Ureter (tissue), 1 donor: ENCODE measurements at regions not wholly inside any gene's neighbourhood (a gene's known extent, or its start where the extent isn't known, plus 50 kb on each side); places are given as distances from the start of the nearest gene placed in this dataset.
"Not testable (repeated sequence)": the region's sequence is repeated elsewhere in the genome, so short reads cannot be mapped to it uniquely, and the experiment has no call there.

Source experiments
- DNase-seq: peaks from one replicate; pipeline ENCODE4 v3.0.0-alpha.2; 2020; ENCODE audit warnings: low spot score
- donor health status: DM: yes; HTN: yes; CAD: no.

- DNase-seq = no peak
Measured at GRCh38 chr4:100633269-100633668, 115.4 kb upstream of the EMCN start.

DNA sequence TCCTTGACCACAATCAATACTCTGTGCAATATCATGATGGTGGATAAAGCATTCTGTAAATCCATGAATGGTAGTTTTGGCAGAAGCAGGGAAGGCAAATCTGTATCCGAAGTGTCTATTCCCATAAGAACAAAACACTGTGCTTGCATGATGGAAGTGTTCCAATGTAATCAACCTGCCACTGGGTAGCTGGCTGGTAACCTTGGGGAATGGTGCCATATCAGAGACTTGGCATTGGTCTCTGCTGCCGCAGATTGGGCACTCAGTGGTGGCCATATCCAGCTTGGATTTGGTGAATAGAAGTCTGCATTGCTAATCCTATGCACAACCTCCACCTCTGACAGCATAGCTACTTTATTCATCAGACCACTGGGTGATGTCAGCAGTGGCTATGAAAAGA is 114.3 kb upstream of the EMCN start:
- DNase-seq = no peak

- DNase-seq = no peak
Measured at GRCh38 chr4:100631281-100631968, 113.6 kb upstream of the EMCN start.

GRCh38 chr4:100630341-100630740 is 112.5 kb upstream of the EMCN start:
- no peak for DNase-seq

- no peak for DNase-seq
Measured at GRCh38 chr4:100609810-100610209, 92.0 kb upstream of the EMCN start.

DNA sequence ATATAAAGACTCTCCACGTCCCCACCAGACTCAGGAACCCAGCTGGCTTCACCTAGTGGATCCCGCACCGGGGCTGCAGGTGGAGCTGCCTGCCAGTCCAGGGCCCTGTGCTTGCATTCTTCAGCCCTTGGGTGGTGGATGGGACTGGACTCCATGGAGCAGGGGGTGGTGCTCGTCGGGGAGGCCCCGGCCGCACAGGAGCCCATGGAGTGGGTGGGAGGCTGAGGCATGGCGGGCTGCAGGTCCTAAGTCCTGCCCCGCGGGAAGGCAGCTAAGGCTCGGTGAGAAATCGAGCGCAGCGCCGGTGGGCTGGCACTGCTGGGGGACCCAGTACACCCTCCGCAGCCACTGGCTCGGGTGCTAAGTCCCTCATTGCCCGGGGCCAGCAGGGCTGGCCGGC is 90.8 kb upstream of the EMCN start:
- not testable (repeated sequence) for DNase-seq

- DNase-seq = no peak
Measured at GRCh38 chr4:100605144-100605543, 87.3 kb upstream of the EMCN start.

GRCh38 chr4:100593935-100594334 is 76.1 kb upstream of the EMCN start:
- no peak for DNase-seq

DNA sequence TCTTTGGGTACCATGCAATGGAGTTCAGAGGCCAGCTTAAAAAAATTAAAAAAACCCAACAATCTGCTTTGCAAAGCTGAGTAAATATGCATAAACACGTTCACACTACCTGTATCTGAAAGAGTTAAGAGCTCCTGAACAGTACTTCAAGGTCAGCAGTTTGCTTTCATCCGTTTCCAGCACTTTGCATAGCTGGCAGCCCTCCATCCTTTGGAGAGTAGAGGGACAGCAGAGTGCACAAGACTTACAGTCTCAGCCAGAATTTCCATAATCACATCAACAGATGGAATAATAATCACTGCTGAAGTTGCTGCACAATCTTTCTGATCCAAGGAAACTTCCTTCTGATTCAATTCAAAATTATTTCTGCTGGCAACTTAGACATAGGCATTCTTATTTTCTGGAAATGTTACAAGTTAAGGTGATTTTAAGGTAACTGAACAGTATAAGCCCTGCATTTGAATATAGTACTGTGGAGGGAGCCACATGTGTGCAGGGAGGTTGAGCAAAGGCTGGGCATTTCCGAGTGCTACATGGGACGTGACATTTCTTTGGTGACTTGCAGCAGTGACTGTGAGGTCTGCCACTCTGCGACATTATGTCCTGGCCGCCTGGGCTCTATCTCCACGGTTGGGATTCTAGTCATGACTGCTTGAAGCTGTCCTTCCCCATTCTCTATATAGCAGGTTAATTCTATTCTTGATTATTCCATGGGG is 73.5 kb upstream of the EMCN start:
- no peak for DNase-seq

- DNase-seq = no peak
Measured at GRCh38 chr4:100590325-100590724, 72.5 kb upstream of the EMCN start.

DNA sequence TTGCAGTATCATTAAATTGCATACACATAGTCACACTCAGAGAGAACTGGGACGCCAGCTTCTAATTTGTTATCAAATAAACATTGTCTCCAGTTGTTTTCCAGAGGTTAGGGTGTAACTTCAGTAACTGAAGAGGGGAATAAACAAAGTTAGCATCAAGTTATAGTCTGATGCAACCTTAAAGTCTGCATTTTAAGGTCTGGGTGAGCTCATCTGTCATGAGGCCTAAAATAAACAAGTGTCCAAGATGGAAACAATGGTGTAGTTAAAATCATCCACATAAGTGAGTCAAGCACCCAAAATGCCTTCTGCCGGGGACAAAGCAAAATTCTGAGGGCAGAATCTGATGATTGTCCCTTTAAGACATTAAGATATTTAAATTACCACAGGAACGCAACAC is 70.3 kb upstream of the EMCN start:
- no peak for DNase-seq

DNA sequence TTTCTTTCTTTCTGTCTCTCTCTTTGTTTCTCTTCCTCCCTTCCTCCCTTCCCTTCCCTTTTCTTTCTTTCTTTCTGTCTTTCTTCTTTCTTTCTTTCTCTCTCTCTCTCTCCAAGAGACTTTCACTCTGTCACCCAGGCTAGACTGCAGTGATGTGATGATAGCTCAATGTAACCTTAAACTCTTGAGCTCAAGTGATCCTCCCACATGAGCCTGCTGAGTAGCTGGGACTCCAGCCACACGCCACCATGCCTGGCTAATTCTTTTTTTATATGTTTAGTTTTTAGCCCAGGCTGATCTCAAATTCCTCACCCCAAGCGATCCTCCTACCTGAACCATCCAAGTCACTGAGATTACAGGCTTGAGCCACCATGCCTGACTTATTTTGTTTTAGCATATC is 64.3 kb upstream of the EMCN start:
- no peak for DNase-seq

- no peak for DNase-seq
Measured at GRCh38 chr4:100581337-100581736, 63.5 kb upstream of the EMCN start.

- DNase-seq = no peak
Measured at GRCh38 chr4:100576570-100576969, 58.7 kb upstream of the EMCN start.

- no peak for DNase-seq
Measured at GRCh38 chr4:100574607-100575006, 56.8 kb upstream of the EMCN start.

GRCh38 chr4:100569196-100569595 is 51.4 kb upstream of the EMCN start:
- DNase-seq = no peak
